CD4-positive, alpha-beta T cell treated with Interleukin-10 for 1 hour (primary cell): ENCODE measurements at regions not wholly inside any gene's neighbourhood (a gene's known extent, or its start where the extent isn't known, plus 50 kb on each side); places are given as distances from the start of the nearest gene placed in this dataset.

ENCODE experiments used
- DNase-seq: peaks from one replicate; pipeline ENCODE4 v3.0.0-alpha.2; 2020

- DNase-seq, result no peak
Observed at GRCh38 chr17:12538003-12538402, 127.7 kb upstream of the MYOCD start.

GRCh38 chr17:12545877-12546513 is 119.7 kb upstream of the MYOCD start:
- peak; percentile 2 for DNase-seq

GRCh38 chr17:12546983-12547382 is 118.7 kb upstream of the MYOCD start:
- DNase-seq, result no peak

- DNase-seq, result no peak
Observed at GRCh38 chr17:12547831-12548230, 117.9 kb upstream of the MYOCD start.

GRCh38 chr17:12548558-12548957 is 117.1 kb upstream of the MYOCD start:
- no peak for DNase-seq

- no peak for DNase-seq
Observed at GRCh38 chr17:12549499-12550041, 116.1 kb upstream of the MYOCD start.

- DNase-seq, result no peak
Observed at GRCh38 chr17:12553625-12554024, 112.1 kb upstream of the MYOCD start.

- DNase-seq, result no peak
Observed at GRCh38 chr17:12554251-12554650, 111.4 kb upstream of the MYOCD start.

GRCh38 chr17:12566291-12566690 is 99.4 kb upstream of the MYOCD start:
- no peak for DNase-seq

GRCh38 chr17:12567077-12568053 is 98.3 kb upstream of the MYOCD start:
- no peak for DNase-seq

- DNase-seq, result no peak
Observed at GRCh38 chr17:12568358-12569251, 97.1 kb upstream of the MYOCD start.

- no peak for DNase-seq
Observed at GRCh38 chr17:12571606-12572005, 94.1 kb upstream of the MYOCD start.

- no peak for DNase-seq
Observed at GRCh38 chr17:12574525-12574924, 91.2 kb upstream of the MYOCD start.

GRCh38 chr17:12575641-12576040 is 90.0 kb upstream of the MYOCD start:
- DNase-seq, result no peak

- no peak for DNase-seq
Observed at GRCh38 chr17:12579288-12579687, 86.4 kb upstream of the MYOCD start.

GRCh38 chr17:12580640-12581039 is 85.0 kb upstream of the MYOCD start:
- no peak for DNase-seq

- DNase-seq, result no peak
Observed at GRCh38 chr17:12584727-12585126, 81.0 kb upstream of the MYOCD start.

GRCh38 chr17:12588531-12588930 is 77.2 kb upstream of the MYOCD start:
- no peak for DNase-seq

GRCh38 chr17:12590417-12590816 is 75.3 kb upstream of the MYOCD start:
- DNase-seq, result no peak

GRCh38 chr17:12591021-12591735 is 74.5 kb upstream of the MYOCD start:
- DNase-seq, result no peak

- DNase-seq, result no peak
Observed at GRCh38 chr17:12592941-12593340, 72.7 kb upstream of the MYOCD start.

- DNase-seq, result no peak
Observed at GRCh38 chr17:12596961-12597360, 68.7 kb upstream of the MYOCD start.
